Uterus (tissue), 2 donors: ENCODE measurements at regions not wholly inside any gene's neighbourhood (a gene's known extent, or its start where the extent isn't known, plus 50 kb on each side); places are given as distances from the start of the nearest gene placed in this dataset.

Experiments
- CTCF ChIP-seq, 4 experiments: fragments of 200-600 bp in 2 of 4; fragments of 450-650 bp in 2 of 4; sonication (generic) in 2 of 4; IDR thresholded peaks; one replicate each; pipeline ENCODE4 v1.5.1; 2016 to 2019; ENCODE audit warnings: antibody characterized with exemption in 4 of 4, mild to moderate bottlenecking in 2 of 4, moderate library complexity in 1 of 4
- POLR2A ChIP-seq, 2 donors: fragments of 450-650 bp; IDR thresholded peaks; one replicate each; pipeline ENCODE4 v1.6.1; 2016; ENCODE audit warnings: antibody characterized with exemption in 2 of 2, mild to moderate bottlenecking in 1 of 2, moderate library complexity in 1 of 2

GRCh38 chr1:232459087-232459486, 170.8 kb downstream of the SIPA1L2 start:
- TF ChIP-seq CTCF (IDR thresholded peaks at IDR 0.05) (no peak), POLR2A (IDR thresholded peaks at IDR 0.05) (no peak)
